Tibial artery (tissue), 4 donors: ENCODE measurements at regions not wholly inside any gene's neighbourhood (a gene's known extent, or its start where the extent isn't known, plus 50 kb on each side); places are given as distances from the start of the nearest gene placed in this dataset.

ENCODE experiments used
- DNase-seq, 2 donors: peaks; one replicate each; pipeline ENCODE4 v3.0.0-alpha.2; 2019
- H3K27ac ChIP-seq, 2 donors: fragments of 200-600 bp; sonication (generic) in 1 of 2; 1 replicate in 1 of 2; 2 replicates in 1 of 2; pipeline ENCODE4 v1.5.1; 2018 to 2019; ENCODE audit warnings: mild to moderate bottlenecking in 1 of 2
- H3K27me3 ChIP-seq, 2 donors: fragments of 200-600 bp; sonication (generic) in 1 of 2; one replicate each; pipeline versions ENCODE4 v1.5.1 to v1.6.0; 2016 to 2019
- H3K36me3 ChIP-seq, 3 donors: fragments of 200-600 bp; sonication (generic) in 2 of 3; one replicate each; pipeline ENCODE4 v1.5.1; 2016 to 2019; ENCODE audit warnings: mild to moderate bottlenecking in 2 of 3
- H3K4me1 ChIP-seq, 4 donors: fragments of 200-600 bp; sonication (generic) in 2 of 4; 1 replicate in 3 of 4; 2 replicates in 1 of 4; pipeline ENCODE4 v1.5.1; 2016 to 2019
- H3K4me3 ChIP-seq, 2 donors: fragments of 200-600 bp; sonication (generic) in 1 of 2; 1 replicate in 1 of 2; 2 replicates in 1 of 2; pipeline ENCODE4 v1.5.1; 2018 to 2019; ENCODE audit warnings: mild to moderate bottlenecking in 2 of 2
- H3K9me3 ChIP-seq, 3 donors: fragments of 200-600 bp; sonication (generic) in 1 of 3; one replicate each; pipeline ENCODE4 v1.5.1; 2016 to 2019
- CTCF ChIP-seq, 2 experiments: fragments of 200-600 bp in 1 of 2; fragments of 450-650 bp in 1 of 2; IDR thresholded peaks; one replicate each; pipeline ENCODE4 v1.5.1; 2017 to 2019; ENCODE audit warnings: antibody characterized with exemption in 2 of 2, mild to moderate bottlenecking in 1 of 2, moderate library complexity in 1 of 2
- intact Hi-C: fragments of 100-400 bp; cut with DNase I; formaldehyde crosslinking; loops from one replicate; pipeline ENCODE4 v1.15.0; 2023; ENCODE audit warnings: low total_unique reads

GRCh38 chr13:59504407-59504806 lies 659.3 kb downstream of the DIAPH3 start:
- Histone ChIP-seq H3K4me1 (no peaks in the 10 kb centered on the region), H3K27ac (no peak overlapping the region), H3K4me3 (no peak overlapping the region), H3K9me3 (no peaks in the 10 kb centered on the region), H3K27me3 (peaks cover 0 to 2% of the 10 kb centered on the region in 2 donors), H3K36me3 (no peaks in the 10 kb centered on the region)
- DNase-seq = no peak
- no peak for TF ChIP-seq CTCF (IDR thresholded peaks at IDR 0.05)
- intact Hi-C loops = no loop called here

DNA sequence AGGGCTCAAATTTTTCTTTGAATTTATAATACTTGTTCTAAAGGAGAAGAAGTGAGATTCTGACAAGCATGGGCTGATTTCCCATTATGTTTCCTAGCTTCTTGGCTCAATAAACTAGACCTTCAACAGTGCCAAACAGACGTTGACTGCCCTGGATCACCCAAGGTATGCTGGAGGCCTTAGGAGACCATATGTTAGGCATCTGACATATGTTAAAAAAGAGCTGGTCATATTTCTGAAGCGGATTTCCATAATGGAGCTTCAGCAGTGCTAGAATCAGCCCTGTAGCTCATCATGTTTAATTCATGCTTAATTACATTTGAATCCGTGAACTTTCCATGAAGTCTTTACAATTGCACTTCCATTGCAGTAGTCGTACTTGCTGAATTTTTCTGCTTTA lies 653.3 kb downstream of the DIAPH3 start:
- DNase-seq = no peak
- no peak overlapping the region for H3K4me3 ChIP-seq
- no peaks in the 10 kb centered on the region for H3K27me3 ChIP-seq
- no peak for TF ChIP-seq CTCF (IDR thresholded peaks at IDR 0.05)
- H3K27ac ChIP-seq = no peak overlapping the region
- intact Hi-C loops = no loop called here
- no peaks in the 10 kb centered on the region for H3K4me1 ChIP-seq
- H3K36me3 ChIP-seq = no peaks in the 10 kb centered on the region
- H3K9me3 ChIP-seq = no peaks in the 10 kb centered on the region

DNA sequence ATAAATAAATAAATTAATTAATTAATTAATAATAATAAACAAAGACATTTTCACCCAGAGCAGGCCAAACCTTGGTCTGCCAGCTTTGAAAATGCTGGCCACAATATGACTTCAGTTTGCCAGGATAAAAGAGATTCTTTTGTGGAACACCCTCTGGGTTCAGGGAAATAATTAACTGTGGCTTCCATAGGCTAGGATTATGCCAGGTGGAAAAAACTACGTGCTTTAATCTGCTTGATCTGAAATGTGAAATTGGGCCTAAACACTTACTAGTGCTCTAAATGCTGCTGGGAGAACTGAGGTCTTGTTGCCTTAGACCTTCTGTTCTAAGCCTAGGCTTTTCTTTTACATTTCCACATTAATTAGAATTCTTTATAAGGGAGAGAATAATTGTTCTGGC lies 650.0 kb downstream of the DIAPH3 start:
- Histone ChIP-seq H3K27ac (no peak overlapping the region), H3K4me1 (no peaks in the 10 kb centered on the region), H3K27me3 (no peaks in the 10 kb centered on the region), H3K36me3 (no peaks in the 10 kb centered on the region), H3K4me3 (no peak overlapping the region), H3K9me3 (no peaks in the 10 kb centered on the region)
- DNase-seq = no peak
- intact Hi-C loops = no loop called here
- TF ChIP-seq CTCF (IDR thresholded peaks at IDR 0.05) = no peak

GRCh38 chr13:59514316-59514715 lies 649.4 kb downstream of the DIAPH3 start:
- Histone ChIP-seq H3K4me3 (no peak overlapping the region), H3K4me1 (no peaks in the 10 kb centered on the region), H3K9me3 (no peaks in the 10 kb centered on the region), H3K27me3 (no peaks in the 10 kb centered on the region), H3K36me3 (no peaks in the 10 kb centered on the region), H3K27ac (no peak overlapping the region)
- intact Hi-C loops = no loop called here
- no peak for TF ChIP-seq CTCF (IDR thresholded peaks at IDR 0.05)
- no peak for DNase-seq

DNA sequence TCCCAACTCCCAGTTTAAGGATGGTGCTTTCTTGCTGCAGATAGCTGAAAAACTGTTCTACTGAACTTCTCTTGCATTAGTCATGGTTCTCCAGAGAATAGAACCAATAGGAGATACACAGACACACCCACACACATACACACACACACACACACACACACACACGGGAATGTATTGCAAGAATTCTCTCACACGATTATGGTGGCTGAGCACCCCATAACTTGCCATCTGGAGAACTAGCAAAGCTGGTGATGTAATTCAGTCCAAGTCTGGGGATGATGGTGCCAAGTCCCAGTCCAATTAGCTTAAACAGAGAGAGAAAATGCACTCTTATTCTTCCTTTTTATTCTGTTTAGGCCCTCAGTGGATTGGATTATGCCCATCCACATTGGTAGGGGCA lies 643.9 kb downstream of the DIAPH3 start:
- Histone ChIP-seq H3K27me3 (no peaks in the 10 kb centered on the region), H3K36me3 (no peaks in the 10 kb centered on the region), H3K9me3 (no peaks in the 10 kb centered on the region), H3K4me3 (no peak overlapping the region), H3K27ac (no peak overlapping the region), H3K4me1 (no peaks in the 10 kb centered on the region)
- DNase-seq = no peak
- TF ChIP-seq CTCF (IDR thresholded peaks at IDR 0.05) = no peak
- intact Hi-C loops = no loop called here

DNA sequence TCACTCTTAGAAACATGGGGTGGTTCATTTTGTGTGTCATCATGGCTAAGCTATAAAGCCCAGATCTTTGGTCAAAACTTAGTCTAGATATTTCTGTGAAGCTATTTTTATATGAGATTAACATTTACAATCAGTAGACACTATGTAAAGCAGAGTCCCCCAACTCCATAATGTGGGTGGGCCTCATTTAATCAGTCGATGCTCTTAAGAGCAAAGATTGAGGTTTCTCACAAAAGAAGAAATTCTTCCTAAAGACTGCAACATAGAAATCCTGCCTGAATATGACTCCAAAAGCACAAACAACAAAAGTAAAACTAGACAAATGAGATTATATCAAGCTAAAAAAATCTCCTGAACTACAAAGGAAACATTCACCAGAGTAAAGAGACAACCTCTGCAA lies 642.2 kb downstream of the DIAPH3 start:
- intact Hi-C loops = no loop called here
- no peak overlapping the region for H3K27ac ChIP-seq
- no peak for TF ChIP-seq CTCF (IDR thresholded peaks at IDR 0.05)
- H3K4me1 ChIP-seq = no peaks in the 10 kb centered on the region
- no peaks in the 10 kb centered on the region for H3K9me3 ChIP-seq
- no peak overlapping the region for H3K4me3 ChIP-seq
- DNase-seq = no peak
- H3K36me3 ChIP-seq = no peaks in the 10 kb centered on the region
- no peaks in the 10 kb centered on the region for H3K27me3 ChIP-seq
